ENCODE measurements at regions not wholly inside any gene's neighbourhood (a gene's known extent, or its start where the extent isn't known, plus 50 kb on each side); places are given as distances from the start of the nearest gene placed in this dataset.
"Not testable (repeated sequence)": the region's sequence is repeated elsewhere in the genome, so short reads cannot be mapped to it uniquely, and the experiment has no call there.

GRCh38 chr2:156769802-156770201 is 333.6 kb downstream of the GPD2 start:
- DNase-seq (ENCODE audit: low spot score) (no peak), FAIRE-seq (no peak)

DNA sequence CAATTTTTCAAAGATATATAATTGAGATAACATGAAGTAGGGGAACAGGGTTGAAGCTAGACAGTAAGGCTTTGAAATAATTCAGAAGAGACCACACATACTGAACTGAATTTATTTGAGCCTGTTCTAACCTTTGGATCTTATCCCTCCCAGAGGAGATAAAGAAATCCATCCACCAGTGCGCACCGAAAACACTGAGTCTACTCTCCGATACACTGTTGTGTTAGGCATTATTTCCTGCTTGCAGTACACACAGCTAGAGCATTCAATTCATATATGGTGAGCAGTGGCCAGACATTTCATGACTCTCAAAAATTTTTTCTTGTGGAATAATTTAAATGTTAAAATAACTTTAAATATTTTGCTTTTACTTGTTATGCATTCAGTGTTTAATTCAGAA is 342.7 kb downstream of the GPD2 start:
- DNase-seq (ENCODE audit: low spot score), result no peak
- FAIRE-seq, result no peak

DNA sequence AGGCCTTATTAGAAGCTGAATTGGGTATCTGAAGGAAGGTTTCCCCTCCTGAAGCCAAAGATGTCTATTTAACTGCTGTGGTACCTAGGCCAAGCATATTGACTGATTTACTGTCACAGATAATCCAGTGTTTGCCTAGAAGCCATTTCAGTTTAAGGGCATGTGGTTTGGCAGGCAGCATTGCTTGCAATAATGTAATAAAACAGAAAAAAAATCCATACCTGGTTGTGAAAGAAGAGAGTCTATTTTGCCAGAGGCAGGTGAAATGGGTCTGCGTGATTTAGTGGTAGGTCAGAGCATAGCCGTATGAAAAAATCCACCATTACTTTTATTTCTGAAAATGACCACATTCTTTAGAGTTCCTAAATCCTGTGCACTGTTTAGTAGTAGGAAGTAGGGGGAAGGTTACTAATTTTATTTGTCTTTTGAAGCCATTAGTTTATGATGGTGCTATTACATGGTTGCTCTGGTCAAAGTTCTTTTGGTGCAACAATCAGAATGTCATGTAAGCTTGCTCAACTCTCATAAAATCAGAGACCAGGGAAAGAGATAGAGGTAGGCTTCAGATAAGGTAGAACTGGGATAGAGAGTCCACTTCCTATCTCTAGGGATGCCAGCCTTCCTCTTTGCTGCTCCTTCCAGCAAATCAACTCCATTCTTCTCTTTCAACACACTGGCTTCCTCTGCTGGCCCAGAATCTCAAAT is 343.4 kb downstream of the GPD2 start:
- no peak for FAIRE-seq

DNA sequence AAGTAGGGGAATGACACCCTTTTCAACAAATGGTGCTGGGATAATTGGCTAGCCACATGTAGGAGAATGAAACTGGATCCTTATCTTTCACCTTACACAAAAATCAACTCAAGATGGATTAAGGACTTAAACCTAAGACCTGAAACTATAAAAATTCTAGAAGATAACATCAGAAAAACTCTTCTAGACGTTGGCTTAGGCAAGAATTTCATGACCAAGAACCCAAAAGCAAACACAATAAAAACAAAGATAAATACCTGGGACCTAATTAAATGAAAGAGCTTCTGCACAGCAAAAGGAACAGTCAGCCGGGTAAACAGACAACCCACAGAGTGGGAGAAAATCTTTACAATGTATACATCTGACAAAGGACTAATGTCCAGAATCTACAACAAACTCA is 345.5 kb downstream of the GPD2 start:
- DNase-seq (ENCODE audit: low spot score); FAIRE-seq: not testable (repeated sequence)

More for the DNA sequence above, 343.4 kb downstream of the GPD2 start:
- DNase-seq (ENCODE audit: low spot score), result no peak

DNA sequence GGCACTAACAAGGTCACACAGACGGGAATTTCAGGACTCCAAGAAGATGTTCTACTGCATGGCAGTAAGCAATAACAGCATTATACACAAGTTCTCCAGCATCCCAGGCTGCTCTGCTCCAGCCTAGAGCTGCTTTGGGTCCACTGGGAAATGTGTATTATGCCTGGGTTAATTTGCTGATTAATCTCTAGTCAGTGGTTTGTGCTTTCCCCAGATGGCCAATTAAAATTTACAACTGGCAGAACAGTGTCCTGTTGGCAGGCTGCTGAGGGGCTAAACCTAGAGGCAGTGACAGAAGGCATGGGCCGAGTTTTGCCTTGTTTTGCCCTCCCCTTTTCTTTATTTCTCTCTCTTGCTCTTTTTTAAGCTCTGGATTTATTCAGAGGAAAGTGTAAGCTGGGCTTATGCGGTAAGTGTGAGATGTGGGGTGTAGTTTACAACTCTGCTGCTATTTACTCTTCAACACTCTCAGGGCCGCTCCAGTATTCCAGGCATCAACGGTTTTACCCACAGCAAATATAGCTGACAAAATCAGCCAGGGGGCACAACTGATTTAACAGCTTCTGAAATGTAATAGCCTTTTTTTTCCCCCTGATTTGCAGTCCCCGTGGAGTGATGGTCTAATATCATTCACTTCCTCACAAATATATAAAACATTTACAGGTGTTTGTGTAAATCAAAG is 348.0 kb downstream of the GPD2 start:
- FAIRE-seq (no peak), DNase-seq (ENCODE audit: low spot score) (no peak)

GRCh38 chr2:156787517-156787916 is 351.3 kb downstream of the GPD2 start:
- DNase-seq (ENCODE audit: low spot score) (no peak), FAIRE-seq (no peak)

- DNase-seq (ENCODE audit: low spot score) (no peak), FAIRE-seq (no peak)
Observed at GRCh38 chr2:156790343-156791037, 354.3 kb downstream of the GPD2 start.

DNA sequence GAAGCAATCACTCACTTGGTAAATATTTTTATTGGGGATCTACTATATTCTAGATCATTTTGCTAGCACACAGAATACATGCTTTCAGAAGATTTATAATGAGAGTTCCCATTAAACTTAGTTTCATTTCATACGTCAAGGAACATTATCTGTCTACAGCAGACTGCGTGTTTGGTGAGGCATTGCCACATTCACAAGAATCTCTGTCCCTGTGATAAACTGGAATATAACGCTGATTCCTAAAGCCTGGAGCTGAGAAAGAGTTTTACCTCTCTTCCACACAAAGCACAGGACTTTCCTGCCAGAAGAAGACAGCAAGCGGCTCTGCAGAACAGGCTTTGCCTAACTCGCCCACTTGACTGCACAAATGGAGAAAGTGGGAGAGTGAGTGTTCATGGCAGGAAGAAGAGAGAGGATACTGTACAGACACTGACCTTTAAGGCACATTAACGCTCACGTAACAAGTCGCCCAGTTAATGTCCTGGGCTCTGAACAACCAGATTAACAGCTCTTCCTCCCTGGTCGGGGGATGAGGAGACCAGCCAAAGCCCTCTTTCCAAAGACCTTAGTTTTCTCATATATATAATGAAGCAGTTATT is 356.2 kb downstream of the GPD2 start:
- DNase-seq (ENCODE audit: low spot score) (no peak), FAIRE-seq (no peak)

GRCh38 chr2:156797832-156798231 is 361.7 kb downstream of the GPD2 start:
- FAIRE-seq (no peak), DNase-seq (ENCODE audit: low spot score) (no peak)

GRCh38 chr2:156800065-156800653 is 364.0 kb downstream of the GPD2 start:
- FAIRE-seq (no peak), DNase-seq (ENCODE audit: low spot score) (no peak)

GRCh38 chr2:156800781-156801361 is 364.7 kb downstream of the GPD2 start:
- no peak for FAIRE-seq

DNA sequence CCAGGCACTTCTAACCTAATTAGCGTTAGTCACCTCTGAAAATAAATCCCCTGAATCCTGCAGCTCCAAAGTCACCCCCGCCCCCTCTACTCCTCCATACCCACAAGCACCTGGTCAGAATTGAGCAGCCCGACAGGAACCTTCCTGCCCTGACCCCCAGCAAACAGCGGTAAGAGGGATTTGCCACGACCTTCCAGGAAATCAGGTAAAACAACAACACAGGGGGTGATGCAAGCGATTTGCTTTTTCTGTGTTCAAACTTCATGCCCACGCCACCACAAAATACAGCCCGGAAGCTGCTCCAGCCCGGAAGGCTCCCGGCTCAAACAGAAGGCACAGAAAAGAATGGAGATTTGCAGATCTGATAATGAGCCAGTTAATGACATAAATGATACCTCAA is 367.1 kb downstream of the GPD2 start:
- FAIRE-seq (no peak), DNase-seq (ENCODE audit: low spot score) (no peak)

More at GRCh38 chr2:156800781-156801361, 364.7 kb downstream of the GPD2 start:
- DNase-seq (ENCODE audit: low spot score), result no peak

DNA sequence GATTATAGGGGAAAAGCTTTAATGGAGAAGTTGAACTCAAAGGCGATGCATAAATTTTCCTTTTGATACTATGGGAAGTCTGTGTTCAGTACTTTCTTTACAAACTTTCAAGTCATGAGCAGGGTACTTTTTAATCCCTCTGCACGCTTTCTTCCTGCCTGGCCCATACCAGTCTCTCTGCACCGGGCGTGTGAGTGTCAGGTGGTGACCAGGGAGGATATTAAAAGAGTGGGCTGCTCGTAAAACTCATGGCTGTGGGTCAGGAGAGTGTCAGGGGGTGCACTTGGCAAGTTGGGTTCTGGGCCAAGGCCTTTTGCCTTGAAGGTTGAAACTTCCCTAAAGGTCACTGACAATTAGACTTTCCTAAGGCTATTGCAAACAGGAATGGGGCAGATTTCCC is 367.8 kb downstream of the GPD2 start:
- DNase-seq (ENCODE audit: low spot score), result no peak
- FAIRE-seq, result no peak

GRCh38 chr2:156810094-156810493 is 373.9 kb downstream of the GPD2 start:
- FAIRE-seq, result no peak
- no peak for DNase-seq (ENCODE audit: low spot score)

GRCh38 chr2:156812496-156812895 is 376.3 kb downstream of the GPD2 start:
- FAIRE-seq, result no peak
- no peak for DNase-seq (ENCODE audit: low spot score)

GRCh38 chr2:156817430-156817829 is 381.3 kb downstream of the GPD2 start:
- DNase-seq (ENCODE audit: low spot score) (no peak), FAIRE-seq (no peak)

DNA sequence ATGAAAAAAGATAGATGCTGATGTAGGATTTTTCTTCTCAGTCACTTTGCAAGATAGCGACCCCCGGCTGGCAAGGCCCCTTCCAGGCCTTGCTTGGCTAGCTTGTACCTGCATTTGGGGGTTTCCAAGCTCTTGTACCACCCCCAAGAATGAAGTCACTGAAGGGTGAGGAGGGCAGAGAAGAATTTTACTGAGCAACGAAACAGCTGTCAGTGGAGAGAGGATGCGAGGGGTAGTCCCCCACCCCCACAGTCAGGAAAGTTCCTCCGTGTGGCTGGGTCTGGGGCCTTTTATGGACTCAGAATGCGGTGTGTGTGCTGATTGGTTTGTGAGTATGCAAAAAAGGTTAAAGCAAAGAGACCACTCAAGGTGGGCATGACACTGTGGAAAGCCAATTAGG is 382.0 kb downstream of the GPD2 start:
- no peak for FAIRE-seq
- DNase-seq (ENCODE audit: low spot score), result no peak

DNA sequence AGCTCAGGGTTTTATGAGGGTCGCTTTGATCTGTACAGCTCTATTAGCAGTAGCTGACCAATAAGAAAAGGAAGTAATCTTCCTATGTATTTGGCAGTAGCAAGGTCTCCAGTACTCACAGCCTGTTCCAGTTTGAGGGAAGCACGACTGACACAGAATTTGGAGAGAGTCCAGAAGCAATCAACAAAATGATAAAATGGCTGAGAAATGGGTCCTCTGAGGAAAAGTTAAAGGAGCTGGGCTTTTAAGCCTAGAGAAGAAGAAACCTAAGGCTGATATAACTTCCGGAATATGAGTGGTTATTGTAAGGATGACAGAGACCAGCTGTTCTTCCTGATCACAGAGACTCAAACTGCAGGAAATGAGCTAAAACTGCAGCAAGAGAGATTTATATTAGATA is 382.8 kb downstream of the GPD2 start:
- DNase-seq (ENCODE audit: low spot score) (no peak), FAIRE-seq (no peak)

DNA sequence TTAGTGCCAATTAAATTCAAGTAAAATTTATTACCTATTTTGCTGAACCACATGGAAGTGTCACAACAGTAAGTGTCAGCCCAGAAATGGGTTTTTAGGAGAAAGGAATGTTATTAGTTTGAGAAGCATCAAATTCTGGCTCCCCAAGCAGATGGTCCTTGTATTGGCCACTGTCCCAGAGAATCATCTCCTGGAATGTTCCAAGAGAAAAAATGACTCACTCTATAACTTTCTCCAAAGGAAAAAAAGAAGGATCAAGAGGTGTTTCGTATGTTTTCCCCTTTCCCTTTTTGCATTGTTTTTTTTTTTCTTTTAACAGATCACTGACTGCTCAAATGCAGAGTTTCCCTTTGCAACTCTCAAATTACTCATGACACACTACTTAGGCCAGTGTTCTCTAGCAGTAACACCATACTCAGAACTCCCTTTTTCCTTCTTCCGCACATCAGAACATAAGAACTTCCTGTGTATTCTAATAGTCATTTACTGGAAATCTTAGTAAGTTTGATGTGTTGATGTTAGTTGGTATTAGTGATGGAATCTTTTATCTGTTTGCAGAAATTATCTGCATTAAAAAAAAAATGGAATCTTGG is 390.3 kb downstream of the GPD2 start:
- DNase-seq (ENCODE audit: low spot score) (no peak), FAIRE-seq (no peak)

DNA sequence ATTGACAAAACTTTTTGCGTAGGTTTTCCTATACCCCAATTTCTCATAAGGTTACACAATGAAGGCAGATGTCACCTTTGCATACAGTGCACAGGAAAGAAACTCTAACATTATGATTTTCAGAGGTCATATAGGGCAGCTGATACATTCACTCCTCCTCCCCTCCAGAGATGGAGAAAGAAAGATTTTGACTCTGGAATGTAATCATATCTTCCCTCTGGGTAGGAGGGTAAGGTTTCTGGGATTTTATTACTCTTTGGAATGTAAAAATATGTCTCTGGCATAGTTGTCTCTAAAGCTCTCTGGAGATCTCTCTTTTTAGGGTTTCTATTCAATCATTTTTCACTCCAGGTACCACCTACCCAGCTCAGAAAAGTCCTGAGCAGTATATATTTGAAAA is 398.3 kb downstream of the GPD2 start:
- no peak for FAIRE-seq
- DNase-seq (ENCODE audit: low spot score), result no peak

Data from RCC 7860 (cell line).